ENCODE measurements at regions not wholly inside any gene's neighbourhood (a gene's known extent, or its start where the extent isn't known, plus 50 kb on each side); places are given as distances from the start of the nearest gene placed in this dataset.

DNA sequence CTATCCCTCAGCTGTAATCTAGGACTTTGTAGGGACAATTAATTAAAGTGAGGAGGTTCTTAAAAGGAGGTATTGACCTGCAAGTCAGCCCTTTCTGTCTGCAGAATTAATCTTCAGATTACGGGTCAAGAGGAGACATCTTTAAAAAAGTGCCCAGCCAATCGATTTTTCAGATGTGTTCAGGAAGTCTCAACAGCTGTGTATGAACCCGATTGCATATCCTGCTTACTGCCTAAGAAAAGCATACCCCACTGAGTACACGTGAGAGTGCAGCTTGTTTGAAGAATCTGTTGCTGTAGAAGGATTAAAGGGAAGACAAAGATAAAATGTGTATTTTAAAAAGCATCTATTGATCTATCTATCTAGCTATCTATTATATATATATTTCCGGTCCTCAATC lies 1194.5 kb downstream of the UQCRFS1 start:
- TF ChIP-seq POLR2A (IDR thresholded peaks at IDR 0.05): no peak
- TF ChIP-seq, protein P1, sequence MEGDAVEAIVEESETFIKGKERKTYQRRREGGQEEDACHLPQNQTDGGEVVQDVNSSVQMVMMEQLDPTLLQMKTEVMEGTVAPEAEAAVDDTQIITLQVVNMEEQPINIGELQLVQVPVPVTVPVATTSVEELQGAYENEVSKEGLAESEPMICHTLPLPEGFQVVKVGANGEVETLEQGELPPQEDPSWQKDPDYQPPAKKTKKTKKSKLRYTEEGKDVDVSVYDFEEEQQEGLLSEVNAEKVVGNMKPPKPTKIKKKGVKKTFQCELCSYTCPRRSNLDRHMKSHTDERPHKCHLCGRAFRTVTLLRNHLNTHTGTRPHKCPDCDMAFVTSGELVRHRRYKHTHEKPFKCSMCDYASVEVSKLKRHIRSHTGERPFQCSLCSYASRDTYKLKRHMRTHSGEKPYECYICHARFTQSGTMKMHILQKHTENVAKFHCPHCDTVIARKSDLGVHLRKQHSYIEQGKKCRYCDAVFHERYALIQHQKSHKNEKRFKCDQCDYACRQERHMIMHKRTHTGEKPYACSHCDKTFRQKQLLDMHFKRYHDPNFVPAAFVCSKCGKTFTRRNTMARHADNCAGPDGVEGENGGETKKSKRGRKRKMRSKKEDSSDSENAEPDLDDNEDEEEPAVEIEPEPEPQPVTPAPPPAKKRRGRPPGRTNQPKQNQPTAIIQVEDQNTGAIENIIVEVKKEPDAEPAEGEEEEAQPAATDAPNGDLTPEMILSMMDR (IDR thresholded peaks at IDR 0.05): no peak
- TF ChIP-seq POLR2AphosphoS5 (IDR thresholded peaks at IDR 0.05): no peak
